ENCODE measurements at regions not wholly inside any gene's neighbourhood (a gene's known extent, or its start where the extent isn't known, plus 50 kb on each side); places are given as distances from the start of the nearest gene placed in this dataset.

- DNase-seq (ENCODE audit: insufficient read length) = no peak
- no peak for TF ChIP-seq POLR2AphosphoS5 (IDR thresholded peaks at IDR 0.05; ENCODE audit: low read depth, low read length)
- no peak for TF ChIP-seq TAF1 (IDR thresholded peaks at IDR 0.05; ENCODE audit: borderline replicate concordance, low read depth, low read length)
- FAIRE-seq = no peak
Observed at GRCh38 chr1:106111044-106111443, 945.4 kb upstream of the PRMT6 start.

- no peak for FAIRE-seq
- no peak for DNase-seq (ENCODE audit: insufficient read length)
- TF ChIP-seq TAF1 (IDR thresholded peaks at IDR 0.05; ENCODE audit: borderline replicate concordance, low read depth, low read length) (no peak), POLR2A (IDR thresholded peaks at IDR 0.05; ENCODE audit: low read depth, low read length) (no peak), POLR2AphosphoS5 (IDR thresholded peaks at IDR 0.05; ENCODE audit: low read depth, low read length) (no peak)
Observed at GRCh38 chr1:106113851-106114250, 942.6 kb upstream of the PRMT6 start.

- DNase-seq (ENCODE audit: insufficient read length) (no peak), FAIRE-seq (no peak)
Observed at GRCh38 chr1:106120789-106121188, 935.7 kb upstream of the PRMT6 start.

GRCh38 chr1:106121728-106122127, 934.7 kb upstream of the PRMT6 start:
- no peak for FAIRE-seq
- no peak for DNase-seq (ENCODE audit: insufficient read length)
- no peak for TF ChIP-seq POLR2AphosphoS5 (IDR thresholded peaks at IDR 0.05; ENCODE audit: low read depth, low read length)
- TF ChIP-seq TAF1 (IDR thresholded peaks at IDR 0.05; ENCODE audit: borderline replicate concordance, low read depth, low read length) = no peak
- no peak for TF ChIP-seq POLR2A (IDR thresholded peaks at IDR 0.05; ENCODE audit: low read depth, low read length)

More at GRCh38 chr1:106120789-106121188, 935.7 kb upstream of the PRMT6 start:
- TF ChIP-seq TAF1 (IDR thresholded peaks at IDR 0.05; ENCODE audit: borderline replicate concordance, low read depth, low read length) (no peak), POLR2AphosphoS5 (IDR thresholded peaks at IDR 0.05; ENCODE audit: low read depth, low read length) (no peak)

- TF ChIP-seq POLR2AphosphoS5 (IDR thresholded peaks at IDR 0.05; ENCODE audit: low read depth, low read length) (no peak), POLR2A (IDR thresholded peaks at IDR 0.05; ENCODE audit: low read depth, low read length) (no peak), TAF1 (IDR thresholded peaks at IDR 0.05; ENCODE audit: borderline replicate concordance, low read depth, low read length) (no peak)
- DNase-seq (ENCODE audit: insufficient read length) (no peak), FAIRE-seq (no peak)
Observed at GRCh38 chr1:106134561-106134960, 921.9 kb upstream of the PRMT6 start.

GRCh38 chr1:106173101-106173500, 883.4 kb upstream of the PRMT6 start:
- DNase-seq (ENCODE audit: insufficient read length) (no peak), FAIRE-seq (no peak)
- TF ChIP-seq TAF1 (IDR thresholded peaks at IDR 0.05; ENCODE audit: borderline replicate concordance, low read depth, low read length) = no peak
- no peak for TF ChIP-seq POLR2A (IDR thresholded peaks at IDR 0.05; ENCODE audit: low read depth, low read length)
- TF ChIP-seq POLR2AphosphoS5 (IDR thresholded peaks at IDR 0.05; ENCODE audit: low read depth, low read length) = no peak

GRCh38 chr1:106178791-106179190, 877.7 kb upstream of the PRMT6 start:
- DNase-seq (ENCODE audit: insufficient read length) (no peak), FAIRE-seq (no peak)
- TF ChIP-seq TAF1 (IDR thresholded peaks at IDR 0.05; ENCODE audit: borderline replicate concordance, low read depth, low read length) (no peak), POLR2AphosphoS5 (IDR thresholded peaks at IDR 0.05; ENCODE audit: low read depth, low read length) (no peak), POLR2A (IDR thresholded peaks at IDR 0.05; ENCODE audit: low read depth, low read length) (no peak)

- FAIRE-seq (no peak), DNase-seq (ENCODE audit: insufficient read length) (no peak)
- no peak for TF ChIP-seq TAF1 (IDR thresholded peaks at IDR 0.05; ENCODE audit: borderline replicate concordance, low read depth, low read length)
- no peak for TF ChIP-seq POLR2AphosphoS5 (IDR thresholded peaks at IDR 0.05; ENCODE audit: low read depth, low read length)
- TF ChIP-seq POLR2A (IDR thresholded peaks at IDR 0.05; ENCODE audit: low read depth, low read length) = no peak
Observed at GRCh38 chr1:106181866-106182265, 874.6 kb upstream of the PRMT6 start.

- TF ChIP-seq TAF1 (IDR thresholded peaks at IDR 0.05; ENCODE audit: borderline replicate concordance, low read depth, low read length) (no peak), POLR2A (IDR thresholded peaks at IDR 0.05; ENCODE audit: low read depth, low read length) (no peak), POLR2AphosphoS5 (IDR thresholded peaks at IDR 0.05; ENCODE audit: low read depth, low read length) (no peak)
- DNase-seq (ENCODE audit: insufficient read length) (no peak), FAIRE-seq (no peak)
Observed at GRCh38 chr1:106185089-106185488, 871.4 kb upstream of the PRMT6 start.

GRCh38 chr1:106189780-106190179, 866.7 kb upstream of the PRMT6 start:
- no peak for FAIRE-seq
- TF ChIP-seq POLR2A (IDR thresholded peaks at IDR 0.05; ENCODE audit: low read depth, low read length) (no peak), TAF1 (IDR thresholded peaks at IDR 0.05; ENCODE audit: borderline replicate concordance, low read depth, low read length) (no peak), POLR2AphosphoS5 (IDR thresholded peaks at IDR 0.05; ENCODE audit: low read depth, low read length) (no peak)

GRCh38 chr1:106194206-106194605, 862.3 kb upstream of the PRMT6 start:
- no peak for TF ChIP-seq TAF1 (IDR thresholded peaks at IDR 0.05; ENCODE audit: borderline replicate concordance, low read depth, low read length)
- no peak for TF ChIP-seq POLR2AphosphoS5 (IDR thresholded peaks at IDR 0.05; ENCODE audit: low read depth, low read length)
- no peak for TF ChIP-seq POLR2A (IDR thresholded peaks at IDR 0.05; ENCODE audit: low read depth, low read length)
- FAIRE-seq = no peak

More at GRCh38 chr1:106189780-106190179, 866.7 kb upstream of the PRMT6 start:
- no peak for DNase-seq (ENCODE audit: insufficient read length)

GRCh38 chr1:106200711-106201110, 855.8 kb upstream of the PRMT6 start:
- no peak for DNase-seq (ENCODE audit: insufficient read length)
- no peak for FAIRE-seq
- TF ChIP-seq TAF1 (IDR thresholded peaks at IDR 0.05; ENCODE audit: borderline replicate concordance, low read depth, low read length) (no peak), POLR2A (IDR thresholded peaks at IDR 0.05; ENCODE audit: low read depth, low read length) (no peak), POLR2AphosphoS5 (IDR thresholded peaks at IDR 0.05; ENCODE audit: low read depth, low read length) (no peak)

More at GRCh38 chr1:106194206-106194605, 862.3 kb upstream of the PRMT6 start:
- DNase-seq (ENCODE audit: insufficient read length) = no peak

GRCh38 chr1:106207185-106207584, 849.3 kb upstream of the PRMT6 start:
- TF ChIP-seq POLR2A (IDR thresholded peaks at IDR 0.05; ENCODE audit: low read depth, low read length) = no peak
- TF ChIP-seq TAF1 (IDR thresholded peaks at IDR 0.05; ENCODE audit: borderline replicate concordance, low read depth, low read length) = no peak
- no peak for TF ChIP-seq POLR2AphosphoS5 (IDR thresholded peaks at IDR 0.05; ENCODE audit: low read depth, low read length)
- FAIRE-seq (no peak), DNase-seq (ENCODE audit: insufficient read length) (no peak)
